HG03280 (cell line): ENCODE measurements at regions not wholly inside any gene's neighbourhood (a gene's known extent, or its start where the extent isn't known, plus 50 kb on each side); places are given as distances from the start of the nearest gene placed in this dataset.
"Not testable (repeated sequence)": the region's sequence is repeated elsewhere in the genome, so short reads cannot be mapped to it uniquely, and the experiment has no call there.

Experiments used
- ATAC-seq: cut with Tn5 transposase; IDR thresholded peaks from one replicate; pipeline ENCODE4 v1.9.1; 2021; ENCODE audit warnings: mild to moderate bottlenecking, moderate library complexity; ENCODE audit not compliant: unreplicated experiment

- ATAC-seq, result no peak
These were observed 708.1 kb downstream of the PTPRU start for GRCh38 chr1:29944253-29944905.

DNA sequence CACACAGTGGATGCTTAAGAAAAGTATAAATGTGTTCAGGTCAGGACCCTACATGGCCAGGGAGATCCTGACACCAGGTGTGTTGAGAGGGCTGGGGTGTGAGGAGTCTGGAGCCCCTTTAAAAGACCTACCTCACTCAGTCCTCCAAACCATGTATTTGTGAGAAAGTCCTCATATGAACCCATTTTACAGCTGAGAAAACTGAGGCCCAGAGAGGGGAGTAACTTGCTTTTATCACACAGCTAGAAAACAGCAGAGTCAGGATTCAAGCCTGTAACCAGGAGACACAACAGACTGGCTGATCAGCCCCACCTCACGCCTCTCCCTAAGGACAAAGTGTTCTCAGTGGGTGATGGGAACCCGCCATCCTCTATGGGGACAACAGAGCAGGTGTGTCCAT, 706.7 kb downstream of the PTPRU start:
- ATAC-seq, result no peak

DNA sequence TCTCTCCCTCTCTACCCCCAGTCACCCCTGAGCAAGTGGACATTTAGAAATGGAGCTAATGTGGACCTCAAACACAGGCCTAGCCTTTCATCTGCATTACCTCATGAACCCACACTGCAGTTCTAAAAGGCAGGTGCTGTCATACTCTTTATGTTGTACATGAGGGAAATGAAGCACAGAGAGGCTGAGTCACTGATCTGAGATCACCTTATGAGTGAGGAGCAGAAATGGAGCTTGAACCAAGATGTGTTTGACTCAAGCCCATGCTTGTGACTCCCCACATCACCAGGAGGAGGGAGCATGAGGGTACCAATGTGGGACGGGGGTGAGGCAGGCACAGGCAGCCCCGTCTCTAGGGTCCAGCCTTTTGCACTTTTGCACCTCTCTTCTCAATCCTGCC, 702.8 kb downstream of the PTPRU start:
- ATAC-seq, result no peak

GRCh38 chr1:29937356-29937755, 701.0 kb downstream of the PTPRU start:
- no peak for ATAC-seq

DNA sequence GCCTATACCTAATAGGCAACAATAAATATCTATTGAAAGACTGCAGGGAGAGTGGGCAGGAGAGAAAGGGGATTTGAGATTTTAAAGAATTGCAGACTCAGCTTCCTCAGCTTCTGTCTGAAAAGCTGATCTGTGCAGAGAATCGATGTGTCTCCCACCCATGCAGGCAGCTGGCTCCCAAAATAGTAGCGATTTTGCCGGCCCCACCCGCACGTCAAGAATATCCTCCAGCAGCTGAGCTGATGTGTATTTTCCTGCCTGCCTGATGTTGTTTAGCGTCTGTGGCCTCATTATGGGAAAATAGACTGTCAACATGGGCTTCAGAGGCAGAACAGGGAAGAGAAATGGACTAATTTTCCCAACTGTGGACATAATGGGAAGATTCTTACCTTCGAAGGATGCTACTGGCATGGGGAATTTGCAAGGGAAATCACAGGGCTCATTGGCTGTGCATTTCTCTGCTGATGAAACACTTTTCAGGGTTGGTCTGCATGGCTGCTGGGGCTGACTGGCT, 699.8 kb downstream of the PTPRU start:
- no peak for ATAC-seq

GRCh38 chr1:29934255-29934772, 698.0 kb downstream of the PTPRU start:
- no peak for ATAC-seq

DNA sequence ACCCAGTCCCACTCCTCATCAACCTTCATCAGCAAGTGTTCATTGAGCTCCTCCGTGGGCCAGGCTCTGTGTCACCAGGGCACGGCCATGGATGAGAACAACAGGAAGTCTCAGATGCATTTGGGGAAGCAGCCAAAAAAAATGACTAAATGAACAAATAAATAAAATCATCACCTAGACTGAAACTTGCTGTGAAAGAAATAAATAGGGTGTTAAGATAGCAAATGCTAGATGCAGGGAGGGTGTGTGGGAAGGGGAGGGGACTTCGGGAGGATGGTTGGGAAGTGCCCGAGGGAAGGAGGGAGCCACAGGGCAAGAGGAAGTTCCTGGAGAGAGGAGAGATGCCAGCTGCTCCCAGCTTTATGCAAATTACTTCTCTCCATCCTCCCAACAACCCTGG, 696.7 kb downstream of the PTPRU start:
- no peak for ATAC-seq

DNA sequence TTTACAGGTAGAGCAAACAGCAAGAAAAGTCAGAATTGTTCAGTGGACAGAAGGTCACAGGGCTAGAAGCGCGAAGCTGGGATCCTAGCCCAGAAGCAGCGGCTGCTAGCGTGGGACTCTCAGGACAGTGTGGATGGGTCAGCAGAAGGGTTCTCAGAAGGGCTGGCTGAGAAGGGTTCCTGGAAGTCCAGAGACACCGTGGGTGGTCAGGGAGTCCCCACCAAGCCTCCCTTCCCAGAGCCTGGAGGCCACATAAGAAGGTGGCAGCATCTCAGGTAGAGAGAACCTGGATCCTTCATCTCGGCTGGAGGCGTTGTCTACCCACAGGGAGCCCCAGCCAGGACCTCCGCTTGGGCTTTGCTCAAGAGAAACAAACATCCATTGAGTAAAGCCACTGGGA, 696.3 kb downstream of the PTPRU start:
- ATAC-seq, result no peak

GRCh38 chr1:29931477-29932175, 695.3 kb downstream of the PTPRU start:
- ATAC-seq, result no peak

DNA sequence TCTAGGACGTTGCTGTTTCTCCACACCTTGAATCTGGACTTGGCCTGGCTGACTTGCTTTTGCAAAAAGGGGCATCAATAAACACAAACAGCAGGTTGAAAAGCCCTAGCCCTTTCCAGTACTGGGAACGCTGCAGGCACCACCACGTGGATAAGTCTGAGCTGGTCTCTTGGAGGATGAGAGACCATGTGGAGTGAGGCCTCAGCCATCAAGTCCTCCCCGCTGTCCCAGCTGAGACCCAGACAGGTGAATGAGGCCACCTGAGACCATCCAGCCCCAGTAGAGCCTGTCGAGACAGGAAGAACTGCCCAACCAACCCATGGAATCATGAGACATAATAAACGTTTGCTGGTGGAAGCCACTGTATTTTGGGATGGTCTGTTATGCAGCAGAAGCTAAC, 688.7 kb downstream of the PTPRU start:
- ATAC-seq, result no peak

DNA sequence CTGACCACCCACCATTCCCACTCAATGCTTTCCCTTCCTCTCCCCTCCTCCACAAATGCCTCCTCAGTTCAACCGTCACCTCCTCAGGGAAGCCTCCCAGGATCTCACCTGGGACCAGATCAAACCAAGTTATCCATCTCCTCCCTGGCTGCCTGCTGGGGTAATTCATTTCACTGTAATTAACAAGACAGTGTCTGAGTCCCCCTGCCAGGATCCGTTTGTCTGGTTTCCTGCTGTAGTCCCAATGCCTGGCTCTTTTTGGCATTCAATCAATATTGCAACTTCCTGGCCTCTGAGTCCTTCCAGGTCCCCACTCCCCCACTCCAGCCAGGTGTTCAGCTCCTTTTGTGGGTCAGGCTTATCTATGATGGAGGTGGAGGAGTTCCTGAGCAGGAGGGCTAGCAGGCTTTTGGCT, 687.7 kb downstream of the PTPRU start:
- ATAC-seq, result no peak

- no peak for ATAC-seq
These were observed 685.4 kb downstream of the PTPRU start for GRCh38 chr1:29921741-29922140.

DNA sequence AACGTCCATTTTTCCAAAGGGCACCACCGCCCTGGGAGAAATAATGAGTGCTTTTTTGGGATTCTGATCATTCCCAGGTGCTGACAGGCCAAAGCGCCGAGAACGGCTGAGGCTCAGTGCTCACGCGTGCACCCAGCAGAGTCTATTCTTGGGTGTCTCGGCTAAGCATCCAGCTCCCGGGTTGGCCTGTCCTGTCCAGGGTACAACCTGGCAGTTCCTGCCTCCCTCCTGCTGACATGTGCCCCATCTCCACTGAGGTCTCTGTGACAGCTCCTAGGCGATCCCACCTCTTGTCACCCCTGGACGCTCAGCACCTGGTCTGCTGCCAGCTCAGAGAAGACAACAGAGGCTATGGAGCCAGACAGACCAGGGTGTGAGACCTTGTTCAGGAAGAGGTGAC, 684.5 kb downstream of the PTPRU start:
- ATAC-seq, result no peak

- no peak for ATAC-seq
These were observed 684.0 kb downstream of the PTPRU start for GRCh38 chr1:29920316-29920715.

DNA sequence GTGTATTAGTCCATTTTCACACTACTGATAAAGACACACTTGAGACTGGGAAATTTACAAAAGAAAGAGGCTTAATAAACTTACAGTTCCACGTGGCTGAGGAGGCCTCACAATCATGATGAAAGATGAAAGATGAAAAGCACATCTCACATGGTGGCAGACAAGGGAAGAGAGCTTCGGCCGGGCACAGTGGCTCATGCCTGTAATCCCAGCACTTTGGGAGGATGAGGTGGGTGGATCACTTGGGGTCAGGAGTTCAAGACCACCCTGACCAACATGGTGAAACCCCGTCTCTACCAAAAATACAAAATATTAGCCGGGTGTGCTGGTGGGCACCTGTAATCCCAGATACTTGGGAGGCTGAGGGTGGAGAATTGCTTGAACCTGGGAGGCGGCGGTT, 682.7 kb downstream of the PTPRU start:
- not testable (repeated sequence) for ATAC-seq

DNA sequence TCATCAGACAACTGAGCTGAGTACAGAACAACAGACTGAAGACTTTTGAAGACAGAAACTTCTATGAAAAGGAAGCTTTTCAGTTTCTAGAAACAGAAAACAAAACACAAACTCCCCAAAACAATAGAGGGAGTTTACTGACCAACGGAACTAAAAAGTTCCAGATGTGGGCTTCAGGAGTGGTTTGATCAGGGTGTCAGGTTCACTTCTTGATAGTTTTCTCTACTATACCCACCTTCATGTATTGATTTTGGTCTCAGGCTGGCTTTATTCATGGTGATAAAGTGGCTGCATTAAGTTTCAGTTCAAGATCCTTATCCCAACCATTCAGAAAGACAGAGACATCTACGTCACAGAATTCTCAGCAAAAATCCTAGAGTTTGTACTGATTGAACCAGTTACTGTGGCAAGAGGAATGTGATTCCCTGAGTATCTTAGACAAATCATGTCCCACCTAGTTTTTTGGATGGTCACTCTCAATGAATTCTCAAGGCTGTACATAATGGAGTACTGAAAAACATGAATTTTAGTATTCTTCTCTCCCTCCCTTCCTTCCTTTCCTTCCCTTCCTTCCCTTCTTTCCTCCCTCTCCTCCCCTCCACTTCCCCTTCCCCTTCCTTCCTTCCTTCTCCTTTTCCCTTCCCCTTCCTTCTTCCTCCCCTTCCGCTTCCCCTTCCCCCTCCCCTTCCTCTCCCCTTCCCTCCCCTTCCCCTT, 680.5 kb downstream of the PTPRU start:
- no peak for ATAC-seq

DNA sequence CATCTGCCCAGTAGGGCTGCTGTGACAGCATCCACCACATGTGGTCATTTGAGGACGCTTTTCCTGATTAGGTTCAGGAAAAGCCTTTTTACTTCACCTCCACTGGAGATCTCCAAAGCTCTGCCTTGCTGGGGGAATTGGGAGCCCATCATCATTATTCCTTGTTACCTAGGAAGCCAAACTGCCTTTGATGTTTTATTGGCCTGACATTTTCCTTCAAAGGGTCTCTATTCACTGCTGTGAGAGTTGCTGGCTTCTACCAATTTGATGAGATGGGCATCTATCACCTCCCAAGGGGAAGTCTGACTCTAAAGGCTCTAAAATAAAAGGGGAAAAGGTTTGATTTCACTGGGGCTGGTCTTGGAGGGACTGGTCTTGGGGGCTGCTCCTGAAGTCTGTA, 678.6 kb downstream of the PTPRU start:
- no peak for ATAC-seq

GRCh38 chr1:29912425-29912824, 676.1 kb downstream of the PTPRU start:
- no peak for ATAC-seq

DNA sequence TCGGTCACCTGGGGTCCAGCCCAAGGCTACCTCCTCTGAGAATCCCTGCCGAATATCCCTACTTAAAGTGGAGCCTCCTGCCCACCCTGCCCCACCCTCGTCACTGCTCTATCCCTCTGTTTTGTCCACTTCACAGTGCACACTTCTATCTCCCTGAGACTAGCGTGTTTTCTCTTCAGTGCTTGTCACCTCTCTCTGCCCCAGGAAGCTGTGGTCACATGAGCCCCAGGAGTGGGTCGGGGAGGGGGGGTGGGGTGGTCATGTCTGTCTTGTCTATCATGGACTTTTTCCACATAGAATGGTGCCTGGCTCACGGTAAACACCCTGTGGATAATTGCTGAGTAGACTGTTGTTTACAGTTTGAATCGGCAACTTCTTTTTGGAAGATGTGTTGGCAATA, 673.6 kb downstream of the PTPRU start:
- ATAC-seq, result no peak

- ATAC-seq, result no peak
These were observed 671.3 kb downstream of the PTPRU start for GRCh38 chr1:29907596-29907995.

- no peak for ATAC-seq
These were observed 670.6 kb downstream of the PTPRU start for GRCh38 chr1:29906927-29907326.
